Lower leg skin (tissue), 4 donors: ENCODE measurements at regions not wholly inside any gene's neighbourhood (a gene's known extent, or its start where the extent isn't known, plus 50 kb on each side); places are given as distances from the start of the nearest gene placed in this dataset.

ENCODE experiments used
- DNase-seq, 2 donors: peaks; one replicate each; pipeline ENCODE4 v3.0.0-alpha.2; 2019; ENCODE audit warnings: low spot score in 2 of 2
- H3K4me3 ChIP-seq: fragments of 200-600 bp; sonication (generic); 2 replicates; pipeline ENCODE4 v1.5.1; 2017; ENCODE audit warnings: mild to moderate bottlenecking, low read depth; ENCODE audit not compliant: poor library complexity, severe bottlenecking
- CTCF ChIP-seq, 3 donors: fragments of 450-650 bp; IDR thresholded peaks; one replicate each; pipeline ENCODE4 v1.5.1; 2016; ENCODE audit warnings: antibody characterized with exemption in 3 of 3, mild to moderate bottlenecking in 3 of 3, moderate library complexity in 2 of 3
- POLR2A ChIP-seq, 2 donors: fragments of 450-650 bp; IDR thresholded peaks; one replicate each; pipeline ENCODE4 v1.6.1; 2016 to 2017; ENCODE audit warnings: antibody characterized with exemption in 2 of 2, mild to moderate bottlenecking in 1 of 2, moderate library complexity in 1 of 2
- WGBS, 2 donors: methylation state at CpG; one replicate each; pipeline ENCODE4 v1.1.5; 2018; 5-methylcytosine and 5-hydroxymethylcytosine counted together
- intact Hi-C: fragments of 100-400 bp; cut with DNase I; formaldehyde crosslinking; loops from one replicate; pipeline ENCODE4 v1.15.0; 2023; ENCODE audit warnings: low total_unique reads

GRCh38 chr4:22873899-22874298 is 181.2 kb downstream of the GBA3 start:
- intact Hi-C loops: no loop called here
- DNase-seq: no peak
- no peak overlapping the region for H3K4me3 ChIP-seq
- TF ChIP-seq CTCF (IDR thresholded peaks at IDR 0.05) (no peak), POLR2A (IDR thresholded peaks at IDR 0.05) (no peak)
- 62 to 70% methylated on average over 3 of the region's 3 CpGs for WGBS, 2 donors

GRCh38 chr4:22870847-22871449 is 178.2 kb downstream of the GBA3 start:
- no peak for DNase-seq
- intact Hi-C loops: no loop called here
- TF ChIP-seq CTCF (IDR thresholded peaks at IDR 0.05): no peak
- TF ChIP-seq POLR2A (IDR thresholded peaks at IDR 0.05): no peak
- H3K4me3 ChIP-seq: no peak overlapping the region
- WGBS, 2 donors: 67 to 80% methylated on average over 6 to 7 of the region's 7 CpGs

- intact Hi-C loops: no loop called here
- WGBS, 2 donors: 33 to 45% methylated on average over 3 of the region's 3 CpGs
- no peak for TF ChIP-seq CTCF (IDR thresholded peaks at IDR 0.05)
- no peak for TF ChIP-seq POLR2A (IDR thresholded peaks at IDR 0.05)
- DNase-seq: no peak
- no peak overlapping the region for H3K4me3 ChIP-seq
These were observed 176.5 kb downstream of the GBA3 start for GRCh38 chr4:22869235-22869634.
